Right forelimb (tissue), 1 donor: ENCODE measurements at regions not wholly inside any gene's neighbourhood (a gene's known extent, or its start where the extent isn't known, plus 50 kb on each side); places are given as distances from the start of the nearest gene placed in this dataset.
"Not testable (repeated sequence)": the region's sequence is repeated elsewhere in the genome, so short reads cannot be mapped to it uniquely, and the experiment has no call there.

Source experiments
- DNase-seq: peaks from one replicate; pipeline ENCODE4 v3.0.0-alpha.2; 2018

- DNase-seq = not testable (repeated sequence)
Observed at GRCh38 chr4:49578371-49578770, 592.3 kb downstream of the CWH43 start.

GRCh38 chr4:49578899-49579298 is 592.8 kb downstream of the CWH43 start:
- DNase-seq = not testable (repeated sequence)

GRCh38 chr4:49580166-49580565 is 594.1 kb downstream of the CWH43 start:
- not testable (repeated sequence) for DNase-seq

- not testable (repeated sequence) for DNase-seq
Observed at GRCh38 chr4:49588401-49588800, 602.3 kb downstream of the CWH43 start.

- DNase-seq = not testable (repeated sequence)
Observed at GRCh38 chr4:49618436-49618835, 632.4 kb downstream of the CWH43 start.

GRCh38 chr4:49626478-49626877 is 640.4 kb downstream of the CWH43 start:
- not testable (repeated sequence) for DNase-seq
